ENCODE measurements at regions not wholly inside any gene's neighbourhood (a gene's known extent, or its start where the extent isn't known, plus 50 kb on each side); places are given as distances from the start of the nearest gene placed in this dataset.

GRCh38 chrX:76850851-76851250 is 423.3 kb downstream of the MAGEE1 start:
- TF ChIP-seq CTCF (IDR thresholded peaks at IDR 0.05; ENCODE audit: low read depth, low read length, missing control alignments), result no peak
- H3K4me3 ChIP-seq (ENCODE audit: low read depth, low read length), result no peak overlapping the region
- DNase-seq (ENCODE audit: low read depth), result no peak
- in situ Hi-C loops (cut with HindIII; ENCODE audit: low sequenced_read_pairs), result no loop called here

- TF ChIP-seq CTCF (IDR thresholded peaks at IDR 0.05; ENCODE audit: low read depth, low read length, missing control alignments), result no peak
- in situ Hi-C loops (cut with HindIII; ENCODE audit: low sequenced_read_pairs), result no loop called here
- no peak for DNase-seq (ENCODE audit: low read depth)
These were observed 435.0 kb downstream of the MAGEE1 start for GRCh38 chrX:76862509-76862908.

GRCh38 chrX:76893930-76894329 is 466.4 kb downstream of the MAGEE1 start:
- DNase-seq (ENCODE audit: low read depth), result no peak

More at GRCh38 chrX:76862509-76862908, 435.0 kb downstream of the MAGEE1 start:
- H3K4me3 ChIP-seq (ENCODE audit: low read depth, low read length), result no peak overlapping the region

GRCh38 chrX:76915836-76916235 is 488.3 kb downstream of the MAGEE1 start:
- H3K4me3 ChIP-seq (ENCODE audit: low read depth, low read length), result no peak overlapping the region
- TF ChIP-seq CTCF (IDR thresholded peaks at IDR 0.05; ENCODE audit: low read depth, low read length, missing control alignments), result no peak
- no peak for DNase-seq (ENCODE audit: low read depth)
- in situ Hi-C loops (cut with HindIII; ENCODE audit: low sequenced_read_pairs), result no loop called here

More at GRCh38 chrX:76893930-76894329, 466.4 kb downstream of the MAGEE1 start:
- H3K4me3 ChIP-seq (ENCODE audit: low read depth, low read length), result no peak overlapping the region
- in situ Hi-C loops (cut with HindIII; ENCODE audit: low sequenced_read_pairs), result no loop called here
- TF ChIP-seq CTCF (IDR thresholded peaks at IDR 0.05; ENCODE audit: low read depth, low read length, missing control alignments), result no peak

GRCh38 chrX:76918033-76918432 is 490.5 kb downstream of the MAGEE1 start:
- in situ Hi-C loops (cut with HindIII; ENCODE audit: low sequenced_read_pairs), result no loop called here
- DNase-seq (ENCODE audit: low read depth), result no peak
- H3K4me3 ChIP-seq (ENCODE audit: low read depth, low read length), result no peak overlapping the region
- no peak for TF ChIP-seq CTCF (IDR thresholded peaks at IDR 0.05; ENCODE audit: low read depth, low read length, missing control alignments)

GRCh38 chrX:76919761-76920160 is 492.3 kb downstream of the MAGEE1 start:
- no peak for TF ChIP-seq CTCF (IDR thresholded peaks at IDR 0.05; ENCODE audit: low read depth, low read length, missing control alignments)
- no peak overlapping the region for H3K4me3 ChIP-seq (ENCODE audit: low read depth, low read length)
- no peak for DNase-seq (ENCODE audit: low read depth)
- in situ Hi-C loops (cut with HindIII; ENCODE audit: low sequenced_read_pairs), result no loop called here

- TF ChIP-seq CTCF (IDR thresholded peaks at IDR 0.05; ENCODE audit: low read depth, low read length, missing control alignments), result no peak
- in situ Hi-C loops (cut with HindIII; ENCODE audit: low sequenced_read_pairs), result no loop called here
- no peak overlapping the region for H3K4me3 ChIP-seq (ENCODE audit: low read depth, low read length)
- DNase-seq (ENCODE audit: low read depth), result no peak
These were observed 493.1 kb downstream of the MAGEE1 start for GRCh38 chrX:76920607-76921006.
